ENCODE measurements at regions not wholly inside any gene's neighbourhood (a gene's known extent, or its start where the extent isn't known, plus 50 kb on each side); places are given as distances from the start of the nearest gene placed in this dataset.
A peak's percentile ranks its signal among the peaks of the same experiment; 100 is the strongest.
"Not testable (repeated sequence)": the region's sequence is repeated elsewhere in the genome, so short reads cannot be mapped to it uniquely, and the experiment has no call there.

GRCh38 chr9:22170556-22170955 lies 161.5 kb upstream of the CDKN2B start:
- Mint-ChIP-seq H3K9me3 (no peaks in the 10 kb centered on the region), H3K36me3 (ENCODE audit: low read depth) (no peaks in the 10 kb centered on the region), H3K27me3 (ENCODE audit: low read depth) (peaks cover 32% of the 10 kb centered on the region), H3K27ac (no peak overlapping the region), H3K4me3 (no peak overlapping the region), H3K4me1 (ENCODE audit: low read depth) (peaks cover 13% of the 10 kb centered on the region)
- DNase-seq (ENCODE audit: low spot score) = no peak

GRCh38 chr9:22170990-22171670 lies 162.0 kb upstream of the CDKN2B start:
- no peak overlapping the region for H3K4me3 Mint-ChIP-seq
- no peaks in the 10 kb centered on the region for H3K9me3 Mint-ChIP-seq
- no peak overlapping the region for H3K27ac Mint-ChIP-seq
- peaks cover 16% of the 10 kb centered on the region for H3K4me1 Mint-ChIP-seq (ENCODE audit: low read depth)
- peaks cover 28% of the 10 kb centered on the region for H3K27me3 Mint-ChIP-seq (ENCODE audit: low read depth)
- no peak for DNase-seq (ENCODE audit: low spot score)
- no peaks in the 10 kb centered on the region for H3K36me3 Mint-ChIP-seq (ENCODE audit: low read depth)

GRCh38 chr9:22171691-22172090 lies 162.6 kb upstream of the CDKN2B start:
- no peaks in the 10 kb centered on the region for H3K9me3 Mint-ChIP-seq
- peaks cover 21% of the 10 kb centered on the region for H3K4me1 Mint-ChIP-seq (ENCODE audit: low read depth)
- H3K27me3 Mint-ChIP-seq (ENCODE audit: low read depth) = peaks cover 27% of the 10 kb centered on the region
- no peak overlapping the region for H3K4me3 Mint-ChIP-seq
- H3K36me3 Mint-ChIP-seq (ENCODE audit: low read depth) = peaks cover 4% of the 10 kb centered on the region
- H3K27ac Mint-ChIP-seq = no peak overlapping the region
- DNase-seq (ENCODE audit: low spot score) = no peak

GRCh38 chr9:22173908-22174307 lies 164.8 kb upstream of the CDKN2B start:
- Mint-ChIP-seq H3K27me3 (ENCODE audit: low read depth) (peaks cover 22% of the 10 kb centered on the region), H3K9me3 (no peaks in the 10 kb centered on the region), H3K4me3 (no peak overlapping the region), H3K36me3 (ENCODE audit: low read depth) (peaks cover 4% of the 10 kb centered on the region), H3K4me1 (ENCODE audit: low read depth) (peaks cover 20% of the 10 kb centered on the region), H3K27ac (no peak overlapping the region)
- DNase-seq (ENCODE audit: low spot score) = no peak

GRCh38 chr9:22175972-22176545 lies 167.0 kb upstream of the CDKN2B start:
- Mint-ChIP-seq H3K36me3 (ENCODE audit: low read depth) (peaks cover 4% of the 10 kb centered on the region), H3K9me3 (peaks cover 5% of the 10 kb centered on the region), H3K4me1 (ENCODE audit: low read depth) (peaks cover 15% of the 10 kb centered on the region), H3K27me3 (ENCODE audit: low read depth) (peaks cover 29% of the 10 kb centered on the region), H3K4me3 (peak overlapping the region; percentile 25), H3K27ac (peak overlapping the region; percentile 39)
- no peak for DNase-seq (ENCODE audit: low spot score)

- H3K27ac Mint-ChIP-seq; DNase-seq (ENCODE audit: low spot score); H3K4me1 Mint-ChIP-seq (ENCODE audit: low read depth); H3K36me3 Mint-ChIP-seq (ENCODE audit: low read depth); H3K4me3 Mint-ChIP-seq; H3K9me3 Mint-ChIP-seq: not testable (repeated sequence)
- peaks cover 36% of the 10 kb centered on the region for H3K27me3 Mint-ChIP-seq (ENCODE audit: low read depth)
These were observed 171.9 kb upstream of the CDKN2B start for GRCh38 chr9:22181021-22181420.

- no peaks in the 10 kb centered on the region for H3K9me3 Mint-ChIP-seq
- no peaks in the 10 kb centered on the region for H3K36me3 Mint-ChIP-seq (ENCODE audit: low read depth)
- H3K27me3 Mint-ChIP-seq (ENCODE audit: low read depth) = peaks cover 41% of the 10 kb centered on the region
- no peak overlapping the region for H3K4me3 Mint-ChIP-seq
- no peaks in the 10 kb centered on the region for H3K4me1 Mint-ChIP-seq (ENCODE audit: low read depth)
- H3K27ac Mint-ChIP-seq = no peak overlapping the region
- no peak for DNase-seq (ENCODE audit: low spot score)
These were observed 180.4 kb upstream of the CDKN2B start for GRCh38 chr9:22189471-22189870.

GRCh38 chr9:22197000-22197399 lies 187.9 kb upstream of the CDKN2B start:
- not testable (repeated sequence) for H3K4me3 Mint-ChIP-seq; H3K27ac Mint-ChIP-seq; H3K9me3 Mint-ChIP-seq; DNase-seq (ENCODE audit: low spot score); H3K4me1 Mint-ChIP-seq (ENCODE audit: low read depth); H3K36me3 Mint-ChIP-seq (ENCODE audit: low read depth)
- peaks cover 44% of the 10 kb centered on the region for H3K27me3 Mint-ChIP-seq (ENCODE audit: low read depth)

- no peak overlapping the region for H3K27ac Mint-ChIP-seq
- peaks cover 4% of the 10 kb centered on the region for H3K4me1 Mint-ChIP-seq (ENCODE audit: low read depth)
- H3K4me3 Mint-ChIP-seq = no peak overlapping the region
- peaks cover 55% of the 10 kb centered on the region for H3K27me3 Mint-ChIP-seq (ENCODE audit: low read depth)
- no peak for DNase-seq (ENCODE audit: low spot score)
- no peaks in the 10 kb centered on the region for H3K9me3 Mint-ChIP-seq
- no peaks in the 10 kb centered on the region for H3K36me3 Mint-ChIP-seq (ENCODE audit: low read depth)
These were observed 189.6 kb upstream of the CDKN2B start for GRCh38 chr9:22198681-22199080.

- no peak for DNase-seq (ENCODE audit: low spot score)
- Mint-ChIP-seq H3K36me3 (ENCODE audit: low read depth) (no peaks in the 10 kb centered on the region), H3K4me1 (ENCODE audit: low read depth) (peaks cover 4% of the 10 kb centered on the region), H3K27me3 (ENCODE audit: low read depth) (peaks cover 38% of the 10 kb centered on the region), H3K27ac (no peak overlapping the region), H3K9me3 (no peaks in the 10 kb centered on the region), H3K4me3 (no peak overlapping the region)
These were observed 192.2 kb upstream of the CDKN2B start for GRCh38 chr9:22201256-22201655.

GRCh38 chr9:22203371-22204138 lies 194.4 kb upstream of the CDKN2B start:
- Mint-ChIP-seq H3K4me1 (ENCODE audit: low read depth) (peaks cover 7% of the 10 kb centered on the region), H3K4me3 (no peak overlapping the region), H3K27ac (no peak overlapping the region), H3K9me3 (no peaks in the 10 kb centered on the region), H3K36me3 (ENCODE audit: low read depth) (no peaks in the 10 kb centered on the region), H3K27me3 (ENCODE audit: low read depth) (peaks cover 30% of the 10 kb centered on the region)
- no peak for DNase-seq (ENCODE audit: low spot score)

GRCh38 chr9:22204240-22204639 lies 195.1 kb upstream of the CDKN2B start:
- Mint-ChIP-seq H3K36me3 (ENCODE audit: low read depth) (peaks cover under 1% of the 10 kb centered on the region), H3K4me1 (ENCODE audit: low read depth) (peaks cover 14% of the 10 kb centered on the region), H3K27ac (no peak overlapping the region), H3K9me3 (no peaks in the 10 kb centered on the region), H3K4me3 (no peak overlapping the region), H3K27me3 (ENCODE audit: low read depth) (peaks cover 27% of the 10 kb centered on the region)
- DNase-seq (ENCODE audit: low spot score) = no peak

GRCh38 chr9:22206833-22207232 lies 197.7 kb upstream of the CDKN2B start:
- Mint-ChIP-seq H3K27ac (no peak overlapping the region), H3K4me3 (no peak overlapping the region), H3K9me3 (no peaks in the 10 kb centered on the region), H3K4me1 (ENCODE audit: low read depth) (peaks cover 21% of the 10 kb centered on the region), H3K27me3 (ENCODE audit: low read depth) (peaks cover 30% of the 10 kb centered on the region), H3K36me3 (ENCODE audit: low read depth) (peaks cover 1% of the 10 kb centered on the region)
- DNase-seq (ENCODE audit: low spot score) = no peak

- DNase-seq (ENCODE audit: low spot score) = peak; percentile 8
- Mint-ChIP-seq H3K27ac (peak overlapping the region; percentile 73), H3K4me3 (peak overlapping the region; percentile 74), H3K4me1 (ENCODE audit: low read depth) (peaks cover 17% of the 10 kb centered on the region), H3K27me3 (ENCODE audit: low read depth) (peaks cover 20% of the 10 kb centered on the region), H3K36me3 (ENCODE audit: low read depth) (peaks cover 1% of the 10 kb centered on the region), H3K9me3 (no peaks in the 10 kb centered on the region)
These were observed 199.9 kb upstream of the CDKN2B start for GRCh38 chr9:22208846-22209585.

Data from T-helper 2 cell treated with Interferon-gamma antibody and Interleukin-4, amounts not matched to agents 5 μg/mL and 100 μg/mL, for 36 hours (primary cell).